Endothelial cell of umbilical vein (primary cell): ENCODE measurements at regions not wholly inside any gene's neighbourhood (a gene's known extent, or its start where the extent isn't known, plus 50 kb on each side); places are given as distances from the start of the nearest gene placed in this dataset.

Experiments
- CTCF ChIP-seq, 2 donors: IDR thresholded peaks; 1 replicate in 1 of 2; 2 replicates in 1 of 2; pipeline ENCODE4 v1.5.1; 2011; ENCODE audit warnings: low read length in 2 of 2, mild to moderate bottlenecking in 2 of 2, moderate library complexity in 2 of 2, control low read depth in 1 of 2, inconsistent platforms in 1 of 2, low read depth in 1 of 2; ENCODE audit not compliant: insufficient read depth in 1 of 2; ENCODE audit errors: extremely low read depth in 1 of 2
- FOS ChIP-seq: IDR thresholded peaks from 2 replicates; pipeline ENCODE4 v1.6.1; 2011; ENCODE audit warnings: mild to moderate bottlenecking, low read length, moderate library complexity, borderline replicate concordance; ENCODE audit not compliant: insufficient read depth
- POLR2AphosphoS5 ChIP-seq: IDR thresholded peaks from 2 replicates; pipeline ENCODE4 v1.6.1; 2012; ENCODE audit warnings: low read depth, mild to moderate bottlenecking, control low read depth, low read length, moderate library complexity; ENCODE audit not compliant: insufficient read depth

GRCh38 chr13:20311596-20311995 is 79.5 kb upstream of the GJB6 start:
- TF ChIP-seq CTCF (IDR thresholded peaks at IDR 0.05; ENCODE audit: extremely low read depth in 1 of 2, insufficient read depth in 1 of 2, low read depth in 1 of 2, low read length in 2 of 2) (no peak), POLR2AphosphoS5 (no peak), FOS (no peak)
